Loucy (cell line): ENCODE measurements at regions not wholly inside any gene's neighbourhood (a gene's known extent, or its start where the extent isn't known, plus 50 kb on each side); places are given as distances from the start of the nearest gene placed in this dataset.

Experiments used
- CTCF ChIP-seq: fragments of 200-600 bp; sonication (generic); conservative IDR thresholded peaks from 2 replicates; pipeline ENCODE4 v1.5.1; 2014; ENCODE audit warnings: mild to moderate bottlenecking, antibody characterized with exemption, low read length
- EZH2phosphoT487 ChIP-seq: fragments of 200-600 bp; IDR thresholded peaks from 2 replicates; pipeline ENCODE4 v1.6.1; 2018; ENCODE audit warnings: antibody characterized with exemption, mild to moderate bottlenecking, moderate library complexity, borderline replicate concordance

- TF ChIP-seq CTCF (no peak), EZH2phosphoT487 (no peak)
Observed at GRCh38 chr13:38535261-38535660, 151.6 kb upstream of the FREM2 start.
